ENCODE measurements at regions not wholly inside any gene's neighbourhood (a gene's known extent, or its start where the extent isn't known, plus 50 kb on each side); places are given as distances from the start of the nearest gene placed in this dataset.

GRCh38 chrX:40506201-40506985 lies 74.4 kb upstream of the ATP6AP2 start:
- no peak overlapping the region for H2AFZ ChIP-seq (ENCODE audit: insufficient read depth, low read depth, low read length, poor library complexity, severe bottlenecking)
- WGBS (ENCODE audit: insufficient coverage): no CpG with 5 or more reads among the region's 7 CpGs
- no peak overlapping the region for H3K27ac Mint-ChIP-seq
- DNase-seq: no peak
- TF ChIP-seq CTCF (IDR thresholded peaks at IDR 0.05): no peak
- no peak for TF ChIP-seq EZH2 (IDR thresholded peaks at IDR 0.05; ENCODE audit: borderline replicate concordance, insufficient read depth, low read depth, low read length, poor library complexity, severe bottlenecking)
- no peak for ATAC-seq (ENCODE audit: low read depth)
- no peaks in the 10 kb centered on the region for H4K20me1 ChIP-seq (ENCODE audit: control insufficient read depth, insufficient read depth, low read length, poor library complexity, severe bottlenecking)
- no peaks in the 10 kb centered on the region for H3K27me3 Mint-ChIP-seq
- no peaks in the 10 kb centered on the region for H3K36me3 ChIP-seq (replicated peaks in 1 of 2; ENCODE audit: control extremely low read depth in 1 of 2, control insufficient read depth in 1 of 2, extremely low read depth in 1 of 2, insufficient read depth in 2 of 2, low read length in 1 of 2)
- H3K4me1 Mint-ChIP-seq: no peaks in the 10 kb centered on the region
- POLR2A ChIA-PET: no interaction called here
- CTCF ChIA-PET: no interaction called here
- H3K27ac ChIP-seq (ENCODE audit: low read length in 2 of 2): no peak overlapping the region
- H3K4me1 ChIP-seq (ENCODE audit: control insufficient read depth in 2 of 2, insufficient read depth in 2 of 2, low read length in 2 of 2): no peaks in the 10 kb centered on the region
- no peak overlapping the region for H3K4me3 ChIP-seq (ENCODE audit: control extremely low read depth in 1 of 5, extremely low read depth in 1 of 5, insufficient read depth in 1 of 5, low read depth in 2 of 5, low read length in 4 of 5)
- H3K4me2 ChIP-seq (replicated peaks; ENCODE audit: low read depth, low read length, poor library complexity, severe bottlenecking): no peak overlapping the region
- no peaks in the 10 kb centered on the region for H3K79me2 ChIP-seq (ENCODE audit: control insufficient read depth, insufficient read depth, low read length)
- peaks cover 0 to 3% (median 0%) of the 10 kb centered on the region in 3 donors for H3K9me3 ChIP-seq (ENCODE audit: control extremely low read depth in 1 of 3, control insufficient read depth in 2 of 3, insufficient read depth in 1 of 3, low read length in 2 of 3)
- intact Hi-C loops (cut with micrococcal nuclease): no loop called here
- no peaks in the 10 kb centered on the region for H3K9me3 Mint-ChIP-seq (ENCODE audit: insufficient read depth)
- H3K27me3 ChIP-seq (replicated peaks in 1 of 4; ENCODE audit: control extremely low read depth in 1 of 4, control insufficient read depth in 3 of 4, insufficient read depth in 4 of 4, low read length in 3 of 4): no peaks in the 10 kb centered on the region
- no peak overlapping the region for H3K4me3 Mint-ChIP-seq
- no peak overlapping the region for H3K9ac ChIP-seq (ENCODE audit: low read length)

- Histone ChIP-seq H3K4me2 (replicated peaks; ENCODE audit: low read depth, low read length, poor library complexity, severe bottlenecking) (no peak overlapping the region), H3K79me2 (ENCODE audit: control insufficient read depth, insufficient read depth, low read length) (no peaks in the 10 kb centered on the region), H4K20me1 (ENCODE audit: control insufficient read depth, insufficient read depth, low read length, poor library complexity, severe bottlenecking) (no peaks in the 10 kb centered on the region), H3K27me3 (replicated peaks in 1 of 4; ENCODE audit: control extremely low read depth in 1 of 4, control insufficient read depth in 3 of 4, insufficient read depth in 4 of 4, low read length in 3 of 4) (no peaks in the 10 kb centered on the region), H3K9me3 (ENCODE audit: control extremely low read depth in 1 of 3, control insufficient read depth in 2 of 3, insufficient read depth in 1 of 3, low read length in 2 of 3) (no peaks in the 10 kb centered on the region), H3K9ac (ENCODE audit: low read length) (no peak overlapping the region), H2AFZ (ENCODE audit: insufficient read depth, low read depth, low read length, poor library complexity, severe bottlenecking) (no peak overlapping the region), H3K4me3 (ENCODE audit: control extremely low read depth in 1 of 5, extremely low read depth in 1 of 5, insufficient read depth in 1 of 5, low read depth in 2 of 5, low read length in 4 of 5) (no peak overlapping the region), H3K4me1 (ENCODE audit: control insufficient read depth in 2 of 2, insufficient read depth in 2 of 2, low read length in 2 of 2) (no peaks in the 10 kb centered on the region), H3K27ac (ENCODE audit: low read length in 2 of 2) (no peak overlapping the region), H3K36me3 (replicated peaks in 1 of 2; ENCODE audit: control extremely low read depth in 1 of 2, control insufficient read depth in 1 of 2, extremely low read depth in 1 of 2, insufficient read depth in 2 of 2, low read length in 1 of 2) (no peaks in the 10 kb centered on the region)
- Mint-ChIP-seq H3K27ac (no peak overlapping the region), H3K4me1 (no peaks in the 10 kb centered on the region), H3K4me3 (no peak overlapping the region), H3K27me3 (no peaks in the 10 kb centered on the region), H3K9me3 (ENCODE audit: insufficient read depth) (no peaks in the 10 kb centered on the region)
- ChIA-PET POLR2A (no interaction called here), CTCF (no interaction called here)
- intact Hi-C loops (cut with micrococcal nuclease): no loop called here
- WGBS (ENCODE audit: insufficient coverage): 67% methylated on average over 1 of the region's 5 CpGs
- no peak for TF ChIP-seq EZH2 (IDR thresholded peaks at IDR 0.05; ENCODE audit: borderline replicate concordance, insufficient read depth, low read depth, low read length, poor library complexity, severe bottlenecking)
- TF ChIP-seq CTCF (IDR thresholded peaks at IDR 0.05): no peak
- DNase-seq: no peak
- ATAC-seq (ENCODE audit: low read depth): no peak
Measured at GRCh38 chrX:40504801-40505605, 75.8 kb upstream of the ATP6AP2 start.
